Lung (tissue), 11 donors: ENCODE measurements at regions not wholly inside any gene's neighbourhood (a gene's known extent, or its start where the extent isn't known, plus 50 kb on each side); places are given as distances from the start of the nearest gene placed in this dataset.

Experiments used
- ATAC-seq: fragments of 200-7000 bp; cut with Tn5 transposase; one replicate; pipeline ENCODE4 v1.9.1; 2020; ENCODE audit warnings: moderate number of reproducible peaks; ENCODE audit not compliant: insufficient read depth, low FRiP score
- DNase-seq, 3 donors: peaks; one replicate each; pipeline ENCODE4 v3.0.0-alpha.2; 2013 to 2017
- H3K27ac ChIP-seq, 2 donors: one replicate each; pipeline ENCODE4 v1.5.1; 2013; ENCODE audit warnings: mild to moderate bottlenecking in 2 of 2, moderate library complexity in 2 of 2, control low read depth in 1 of 2, inconsistent platforms in 1 of 2, low read depth in 1 of 2, low read length in 1 of 2
- H3K27me3 ChIP-seq, 3 donors: one replicate each; pipeline ENCODE4 v1.5.1; 2013; ENCODE audit warnings: low read length in 2 of 3; ENCODE audit not compliant: control insufficient read depth in 3 of 3, insufficient read depth in 3 of 3
- H3K36me3 ChIP-seq, 4 donors: one replicate each; pipeline ENCODE4 v1.5.1; 2013; ENCODE audit warnings: low read length in 4 of 4, mild to moderate bottlenecking in 1 of 4, moderate library complexity in 1 of 4; ENCODE audit not compliant: control insufficient read depth in 4 of 4, insufficient read depth in 4 of 4
- H3K4me1 ChIP-seq, 5 donors: one replicate each; pipeline ENCODE4 v1.5.1; 2013; ENCODE audit warnings: low read length in 5 of 5, mild to moderate bottlenecking in 2 of 5, moderate library complexity in 1 of 5; ENCODE audit not compliant: control insufficient read depth in 5 of 5, insufficient read depth in 5 of 5
- H3K4me3 ChIP-seq: one replicate; pipeline ENCODE4 v1.5.1; 2013; ENCODE audit warnings: mild to moderate bottlenecking, control low read depth, moderate library complexity
- H3K9ac ChIP-seq, 2 donors: one replicate each; pipeline ENCODE4 v1.5.1; 2013; ENCODE audit warnings: low read length in 2 of 2, control low read depth in 1 of 2; ENCODE audit not compliant: insufficient read depth in 1 of 2
- H3K9me3 ChIP-seq, 4 donors: one replicate each; pipeline ENCODE4 v1.5.1; 2013; ENCODE audit warnings: low read length in 3 of 4, mild to moderate bottlenecking in 1 of 4, moderate library complexity in 1 of 4; ENCODE audit not compliant: control insufficient read depth in 4 of 4, insufficient read depth in 3 of 4
- WGBS, 2 donors: extraction: QIAGEN DNeasy Blood & Tissue Kit; methylation state at CpG; one replicate each; pipeline ENCODE4 v1.1.7; 2013; 5-methylcytosine and 5-hydroxymethylcytosine counted together
- TF ChIP-seq, protein P1 (sequence below): IDR thresholded peaks from 2 replicates; pipeline ENCODE4 v1.5.1; 2012; ENCODE audit warnings: mild to moderate bottlenecking; ENCODE audit errors: control extremely low read depth, extremely low read depth
- donor health status: control.
- donor health status: control.
- donor health status: Bipolar disorder and iron deficiency.
- donor health status: healthy.
- donor health status: DM: yes; HTN: yes; CAD: no.

DNA sequence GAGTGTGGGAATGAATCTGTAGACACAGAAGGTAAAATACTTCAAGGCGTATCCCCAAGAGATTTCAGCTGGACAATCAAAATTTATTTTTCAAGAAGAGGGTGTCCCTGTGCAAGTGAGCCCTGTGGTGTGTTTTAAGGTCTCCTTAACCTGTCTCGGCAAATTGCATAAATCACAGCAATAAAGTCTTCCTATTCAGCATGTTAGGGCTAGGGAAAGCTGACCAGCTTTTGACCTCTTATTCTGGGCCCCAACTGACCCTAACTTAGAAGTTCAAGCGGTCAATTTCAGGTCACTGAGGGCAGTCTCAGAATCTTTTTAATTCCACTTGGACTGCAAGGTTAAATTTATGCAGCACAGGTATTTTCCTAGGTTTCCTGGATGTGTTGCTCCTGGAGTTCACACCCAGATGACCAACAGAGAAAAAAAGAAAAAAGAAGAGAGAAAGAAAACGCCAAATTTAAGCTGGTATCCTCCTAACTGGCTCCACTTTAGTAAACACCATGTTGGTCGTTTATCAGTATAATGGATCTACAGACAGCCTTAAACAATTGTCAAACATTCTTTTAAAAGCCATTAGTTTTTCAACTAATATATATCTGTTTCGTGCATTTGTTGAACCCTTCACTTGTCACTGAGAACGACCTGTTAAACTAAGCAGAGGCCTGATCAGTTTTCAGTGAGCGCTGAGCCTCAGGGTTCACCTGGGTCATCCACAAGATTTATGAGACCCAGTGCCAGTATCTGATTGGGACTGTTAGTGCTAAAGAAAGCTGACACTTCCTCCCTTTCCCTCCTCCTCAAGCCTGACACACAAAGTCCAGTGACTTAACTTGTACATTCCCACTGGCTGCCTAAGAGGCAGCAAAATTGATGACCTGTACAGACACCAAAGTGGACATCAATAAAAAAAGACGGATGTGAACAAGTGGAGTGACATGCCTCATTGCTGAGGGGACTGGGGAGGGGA, 546.1 kb downstream of the NR2F1-AS1 start:
- Histone ChIP-seq H3K4me3 (no peak overlapping the region), H3K9ac (no peak overlapping the region), H3K4me1 (no peaks in the 10 kb centered on the region), H3K36me3 (no peaks in the 10 kb centered on the region), H3K27me3 (no peaks in the 10 kb centered on the region), H3K27ac (no peak overlapping the region), H3K9me3 (no peaks in the 10 kb centered on the region)
- 46 to 65% methylated on average over 9 of the region's 9 CpGs for WGBS, 2 donors
- TF ChIP-seq, protein P1, sequence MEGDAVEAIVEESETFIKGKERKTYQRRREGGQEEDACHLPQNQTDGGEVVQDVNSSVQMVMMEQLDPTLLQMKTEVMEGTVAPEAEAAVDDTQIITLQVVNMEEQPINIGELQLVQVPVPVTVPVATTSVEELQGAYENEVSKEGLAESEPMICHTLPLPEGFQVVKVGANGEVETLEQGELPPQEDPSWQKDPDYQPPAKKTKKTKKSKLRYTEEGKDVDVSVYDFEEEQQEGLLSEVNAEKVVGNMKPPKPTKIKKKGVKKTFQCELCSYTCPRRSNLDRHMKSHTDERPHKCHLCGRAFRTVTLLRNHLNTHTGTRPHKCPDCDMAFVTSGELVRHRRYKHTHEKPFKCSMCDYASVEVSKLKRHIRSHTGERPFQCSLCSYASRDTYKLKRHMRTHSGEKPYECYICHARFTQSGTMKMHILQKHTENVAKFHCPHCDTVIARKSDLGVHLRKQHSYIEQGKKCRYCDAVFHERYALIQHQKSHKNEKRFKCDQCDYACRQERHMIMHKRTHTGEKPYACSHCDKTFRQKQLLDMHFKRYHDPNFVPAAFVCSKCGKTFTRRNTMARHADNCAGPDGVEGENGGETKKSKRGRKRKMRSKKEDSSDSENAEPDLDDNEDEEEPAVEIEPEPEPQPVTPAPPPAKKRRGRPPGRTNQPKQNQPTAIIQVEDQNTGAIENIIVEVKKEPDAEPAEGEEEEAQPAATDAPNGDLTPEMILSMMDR = no peak
- DNase-seq = no peak
- no peak for ATAC-seq

DNA sequence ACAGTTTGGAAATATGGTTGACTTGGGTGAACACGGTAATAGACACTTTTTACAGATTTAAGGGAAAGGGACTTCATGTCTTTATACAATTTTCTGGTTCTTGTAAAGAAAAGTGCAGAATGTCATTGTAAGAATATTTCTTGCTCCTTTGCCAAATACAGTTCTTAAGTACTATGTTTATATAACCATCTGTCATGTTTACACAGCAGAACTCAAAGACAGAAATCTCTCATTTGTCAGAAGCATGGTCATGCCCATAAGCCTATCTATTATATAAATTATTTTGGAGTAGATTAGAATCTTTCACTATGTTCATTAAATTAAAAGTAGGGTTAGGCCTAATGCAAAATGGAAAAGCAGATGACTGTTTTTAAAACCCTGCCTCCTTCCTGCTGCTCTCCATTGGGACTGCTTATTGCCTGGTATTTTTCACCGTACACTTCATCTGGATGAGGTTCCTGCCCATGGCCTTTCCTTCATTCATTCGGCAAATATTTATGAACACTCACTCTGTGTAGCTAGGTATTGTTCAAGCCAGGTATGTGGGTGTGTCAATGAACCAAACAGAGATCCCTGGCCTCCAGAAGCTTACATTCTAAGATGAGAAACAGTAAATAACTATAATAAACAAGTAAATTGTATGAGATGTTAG, 558.1 kb downstream of the NR2F1-AS1 start:
- 54 to 75% methylated on average over 3 of the region's 3 CpGs for WGBS, 2 donors
- Histone ChIP-seq H3K9me3 (peaks cover 0 to 2% (median 0%) of the 10 kb centered on the region in 4 donors), H3K4me1 (peaks cover 0 to 6% (median 0%) of the 10 kb centered on the region in 5 donors), H3K9ac (no peak overlapping the region), H3K27me3 (no peaks in the 10 kb centered on the region), H3K27ac (no peak overlapping the region), H3K36me3 (no peaks in the 10 kb centered on the region), H3K4me3 (no peak overlapping the region)
- TF ChIP-seq, protein P1 = no peak
- DNase-seq (peak in 2 of 3 donors; percentile 64 to 67), ATAC-seq (no peak)

DNA sequence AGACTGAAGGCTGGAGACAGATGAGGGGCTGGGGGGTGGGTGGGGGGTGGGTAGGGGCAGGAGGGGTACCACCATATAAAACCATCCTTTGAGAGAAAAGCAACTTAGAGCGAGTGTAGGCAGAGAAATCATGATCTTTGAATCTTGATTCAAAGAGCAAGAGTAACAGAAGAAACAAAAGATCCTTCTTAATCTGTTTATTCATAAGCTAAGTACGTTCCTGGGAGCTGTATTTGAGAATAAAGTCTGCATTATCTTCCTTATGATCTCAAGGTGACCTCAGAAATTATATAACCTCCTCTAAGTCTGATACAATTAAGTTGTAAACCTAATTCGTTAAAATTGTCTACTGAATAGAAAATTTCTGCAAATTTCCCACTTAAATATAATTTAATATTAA, 558.8 kb downstream of the NR2F1-AS1 start:
- Histone ChIP-seq H3K9me3 (peaks cover 0 to 2% (median 0%) of the 10 kb centered on the region in 4 donors), H3K27ac (no peak overlapping the region), H3K9ac (no peak overlapping the region), H3K4me1 (peaks cover 0 to 6% (median 0%) of the 10 kb centered on the region in 5 donors), H3K36me3 (no peaks in the 10 kb centered on the region), H3K27me3 (no peaks in the 10 kb centered on the region), H3K4me3 (no peak overlapping the region)
- 75 to 81% methylated on average over 3 of the region's 3 CpGs for WGBS, 2 donors
- ATAC-seq (no peak), DNase-seq (no peak)
- TF ChIP-seq, protein P1 = no peak
